RWPE2 (cell line): ENCODE measurements at regions not wholly inside any gene's neighbourhood (a gene's known extent, or its start where the extent isn't known, plus 50 kb on each side); places are given as distances from the start of the nearest gene placed in this dataset.

Experiments used
- ATAC-seq: fragments of 200-7000 bp; cut with Tn5 transposase; 3 replicates; pipeline ENCODE4 v1.9.1; 2021; ENCODE audit warnings: low read depth
- DNase-seq: peaks from one replicate; pipeline ENCODE4 v3.0.0-alpha.2; 2020; ENCODE audit warnings: low spot score
- H3K27ac ChIP-seq: fragments of 450-650 bp; 2 replicates; pipeline ENCODE4 v1.5.1; 2017; ENCODE audit warnings: mild to moderate bottlenecking; ENCODE audit not compliant: poor library complexity, severe bottlenecking
- H3K27me3 ChIP-seq: fragments of 250-450 bp; sonication (Bioruptor Pico); 2 replicates; pipeline ENCODE4 v1.5.1; 2021; ENCODE audit warnings: mild to moderate bottlenecking, moderate library complexity; ENCODE audit not compliant: insufficient read depth, poor library complexity, severe bottlenecking
- H3K36me3 ChIP-seq: fragments of 250-450 bp; sonication (Bioruptor Pico); 2 replicates; pipeline ENCODE4 v1.5.1; 2020; ENCODE audit warnings: low read depth, mild to moderate bottlenecking, moderate library complexity
- H3K4me1 ChIP-seq: fragments of 250-450 bp; sonication (Bioruptor Pico); 2 replicates; pipeline ENCODE4 v1.5.1; 2021; ENCODE audit warnings: mild to moderate bottlenecking, moderate library complexity; ENCODE audit not compliant: insufficient read depth, poor library complexity, severe bottlenecking
- H3K4me3 ChIP-seq: fragments of 250-450 bp; sonication (Bioruptor Pico); 2 replicates; pipeline ENCODE4 v1.5.1; 2021; ENCODE audit warnings: mild to moderate bottlenecking, moderate library complexity; ENCODE audit not compliant: severe bottlenecking
- H3K9me3 ChIP-seq: fragments of 250-450 bp; sonication (Bioruptor Pico); 2 replicates; pipeline ENCODE4 v1.5.1; 2021; ENCODE audit warnings: mild to moderate bottlenecking, moderate library complexity; ENCODE audit not compliant: severe bottlenecking
- CTCF ChIP-seq: fragments of 450-650 bp; IDR thresholded peaks from one replicate; pipeline ENCODE4 v1.5.1; 2017; ENCODE audit warnings: mild to moderate bottlenecking, moderate library complexity; ENCODE audit not compliant: poor library complexity, severe bottlenecking

GRCh38 chr5:2472670-2473069 is 278.8 kb downstream of the IRX2 start:
- ATAC-seq (no peak), DNase-seq (no peak)
- Histone ChIP-seq H3K27me3 (peaks cover 63% of the 10 kb centered on the region), H3K4me3 (no peak overlapping the region), H3K36me3 (no peaks in the 10 kb centered on the region), H3K4me1 (no peaks in the 10 kb centered on the region), H3K9me3 (peaks cover 13% of the 10 kb centered on the region), H3K27ac (no peak overlapping the region)
- no peak for TF ChIP-seq CTCF

GRCh38 chr5:2471152-2471879 is 280.2 kb downstream of the IRX2 start:
- TF ChIP-seq CTCF: no peak
- Histone ChIP-seq H3K4me1 (no peaks in the 10 kb centered on the region), H3K4me3 (no peak overlapping the region), H3K27me3 (peaks cover 59% of the 10 kb centered on the region), H3K27ac (no peak overlapping the region), H3K36me3 (no peaks in the 10 kb centered on the region), H3K9me3 (peaks cover 13% of the 10 kb centered on the region)
- ATAC-seq (no peak), DNase-seq (no peak)

- Histone ChIP-seq H3K9me3 (peaks cover 10% of the 10 kb centered on the region), H3K27me3 (peaks cover 41% of the 10 kb centered on the region), H3K36me3 (no peaks in the 10 kb centered on the region), H3K4me3 (no peak overlapping the region), H3K4me1 (no peaks in the 10 kb centered on the region), H3K27ac (no peak overlapping the region)
- ATAC-seq (no peak), DNase-seq (no peak)
- no peak for TF ChIP-seq CTCF
These were observed 284.5 kb downstream of the IRX2 start for GRCh38 chr5:2466966-2467365.

- no peak for TF ChIP-seq CTCF
- Histone ChIP-seq H3K4me1 (no peaks in the 10 kb centered on the region), H3K27ac (no peak overlapping the region), H3K27me3 (peaks cover 39% of the 10 kb centered on the region), H3K9me3 (peaks cover 5% of the 10 kb centered on the region), H3K4me3 (no peak overlapping the region), H3K36me3 (no peaks in the 10 kb centered on the region)
- ATAC-seq (no peak), DNase-seq (no peak)
These were observed 286.1 kb downstream of the IRX2 start for GRCh38 chr5:2465383-2465782.

GRCh38 chr5:2464141-2464540 is 287.3 kb downstream of the IRX2 start:
- ATAC-seq (no peak), DNase-seq (no peak)
- no peaks in the 10 kb centered on the region for H3K4me1 ChIP-seq
- peaks cover 4% of the 10 kb centered on the region for H3K9me3 ChIP-seq
- H3K27me3 ChIP-seq: peaks cover 28% of the 10 kb centered on the region
- TF ChIP-seq CTCF: no peak
- no peaks in the 10 kb centered on the region for H3K36me3 ChIP-seq
- no peak overlapping the region for H3K4me3 ChIP-seq
- H3K27ac ChIP-seq: no peak overlapping the region
